Endothelial cell of umbilical vein (primary cell): ENCODE measurements at regions not wholly inside any gene's neighbourhood (a gene's known extent, or its start where the extent isn't known, plus 50 kb on each side); places are given as distances from the start of the nearest gene placed in this dataset.

Source experiments
- CTCF ChIP-seq, 2 donors: IDR thresholded peaks; 1 replicate in 1 of 2; 2 replicates in 1 of 2; pipeline ENCODE4 v1.5.1; 2011; ENCODE audit warnings: low read length in 2 of 2, mild to moderate bottlenecking in 2 of 2, moderate library complexity in 2 of 2, control low read depth in 1 of 2, inconsistent platforms in 1 of 2, low read depth in 1 of 2; ENCODE audit not compliant: insufficient read depth in 1 of 2; ENCODE audit errors: extremely low read depth in 1 of 2
- EZH2 ChIP-seq: IDR thresholded peaks from 2 replicates; pipeline ENCODE4 v1.6.1; 2012; ENCODE audit warnings: borderline replicate concordance, low read depth, mild to moderate bottlenecking, moderate library complexity, low read length, inconsistent platforms; ENCODE audit not compliant: severe bottlenecking
- FOS ChIP-seq: IDR thresholded peaks from 2 replicates; pipeline ENCODE4 v1.6.1; 2011; ENCODE audit warnings: mild to moderate bottlenecking, low read length, moderate library complexity, borderline replicate concordance; ENCODE audit not compliant: insufficient read depth
- POLR2A ChIP-seq: IDR thresholded peaks from 2 replicates; pipeline ENCODE4 v1.6.1; 2012; ENCODE audit warnings: low read depth, mild to moderate bottlenecking, control low read depth, low read length

DNA sequence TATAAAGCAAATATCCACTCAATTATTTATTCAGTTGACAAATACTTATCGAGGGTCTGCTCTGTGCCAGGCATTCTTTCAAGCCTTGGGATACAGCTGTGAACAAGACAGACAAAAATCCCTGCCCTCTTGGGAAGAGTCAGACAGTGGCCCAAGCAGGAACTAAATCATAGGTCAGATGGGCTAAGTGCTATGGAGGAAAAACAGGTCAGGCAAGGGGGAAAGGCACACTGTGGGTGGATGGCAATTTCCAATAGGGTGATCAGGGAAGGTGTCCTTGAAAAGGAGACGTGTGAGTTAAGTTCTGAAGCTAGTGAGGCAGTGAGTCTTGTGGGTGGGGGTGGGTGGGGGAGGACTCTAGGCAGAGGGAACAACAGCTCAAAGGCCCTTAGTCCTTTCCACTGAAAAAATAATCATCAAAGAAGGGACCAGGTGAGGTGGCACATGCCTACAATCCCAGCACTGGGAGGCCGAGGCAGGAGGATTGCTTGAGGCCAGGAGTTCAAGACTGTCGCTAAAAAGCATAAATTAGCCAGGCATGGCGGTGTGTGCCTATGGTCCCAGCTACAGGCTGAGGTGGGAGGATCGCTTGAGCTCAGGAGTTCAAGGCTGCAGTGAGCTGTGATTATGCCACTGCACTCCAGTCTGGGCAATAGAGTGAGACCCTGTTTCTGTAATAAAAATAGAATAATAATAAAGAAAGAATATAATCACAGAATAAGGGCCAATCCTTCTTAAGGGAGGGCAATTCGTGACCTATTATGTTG, 95.2 kb upstream of the CPEB4 start:
- no peak for TF ChIP-seq CTCF (IDR thresholded peaks at IDR 0.05; ENCODE audit: extremely low read depth in 1 of 2, insufficient read depth in 1 of 2, low read depth in 1 of 2, low read length in 2 of 2)
- TF ChIP-seq EZH2: no peak
- no peak for TF ChIP-seq POLR2A
- TF ChIP-seq FOS: no peak
